ENCODE measurements at regions not wholly inside any gene's neighbourhood (a gene's known extent, or its start where the extent isn't known, plus 50 kb on each side); places are given as distances from the start of the nearest gene placed in this dataset.

- Histone ChIP-seq H4K20me1 (ENCODE audit: insufficient read depth, low read depth, low read length) (no peaks in the 10 kb centered on the region), H3K9me3 (ENCODE audit: low read length) (peaks cover 20% of the 10 kb centered on the region), H3K27me3 (ENCODE audit: low read length) (no peaks in the 10 kb centered on the region), H3K4me2 (ENCODE audit: low read depth, low read length, poor library complexity, severe bottlenecking) (no peak overlapping the region), H3K4me1 (ENCODE audit: low read length) (no peaks in the 10 kb centered on the region), H3K9ac (ENCODE audit: low read length) (no peak overlapping the region), H3K79me2 (ENCODE audit: low read length) (no peaks in the 10 kb centered on the region), H3K36me3 (ENCODE audit: insufficient read depth, low read length) (no peaks in the 10 kb centered on the region), H3K9me2 (replicated peaks; ENCODE audit: insufficient read depth, low read length) (no peaks in the 10 kb centered on the region), H3K4me3 (ENCODE audit: low read length) (no peak overlapping the region), H3K27ac (ENCODE audit: low read length) (no peak overlapping the region), H2AFZ (ENCODE audit: low read length) (no peak overlapping the region)
- DNase-seq, result no peak
Observed at GRCh38 chr1:79369091-79369490, 362.6 kb upstream of the ADGRL4 start.

GRCh38 chr1:79364896-79365295 lies 358.4 kb upstream of the ADGRL4 start:
- H3K27ac ChIP-seq (ENCODE audit: low read length), result no peak overlapping the region
- no peak overlapping the region for H2AFZ ChIP-seq (ENCODE audit: low read length)
- no peaks in the 10 kb centered on the region for H3K36me3 ChIP-seq (ENCODE audit: insufficient read depth, low read length)
- H3K9ac ChIP-seq (ENCODE audit: low read length), result no peak overlapping the region
- H3K79me2 ChIP-seq (ENCODE audit: low read length), result no peaks in the 10 kb centered on the region
- H3K4me1 ChIP-seq (ENCODE audit: low read length), result no peaks in the 10 kb centered on the region
- no peaks in the 10 kb centered on the region for H3K27me3 ChIP-seq (ENCODE audit: low read length)
- H3K4me3 ChIP-seq (ENCODE audit: low read length), result no peak overlapping the region
- H3K4me2 ChIP-seq (ENCODE audit: low read depth, low read length, poor library complexity, severe bottlenecking), result no peak overlapping the region
- peaks cover 8% of the 10 kb centered on the region for H3K9me3 ChIP-seq (ENCODE audit: low read length)
- no peaks in the 10 kb centered on the region for H4K20me1 ChIP-seq (ENCODE audit: insufficient read depth, low read depth, low read length)
- H3K9me2 ChIP-seq (replicated peaks; ENCODE audit: insufficient read depth, low read length), result no peaks in the 10 kb centered on the region
- DNase-seq, result no peak

- no peaks in the 10 kb centered on the region for H3K4me1 ChIP-seq (ENCODE audit: low read length)
- no peak overlapping the region for H3K4me3 ChIP-seq (ENCODE audit: low read length)
- no peaks in the 10 kb centered on the region for H3K9me2 ChIP-seq (replicated peaks; ENCODE audit: insufficient read depth, low read length)
- no peaks in the 10 kb centered on the region for H3K79me2 ChIP-seq (ENCODE audit: low read length)
- H3K9me3 ChIP-seq (ENCODE audit: low read length), result peaks cover 5% of the 10 kb centered on the region; the same call in 1 of the 2 replicates
- H3K9ac ChIP-seq (ENCODE audit: low read length), result no peak overlapping the region
- no peaks in the 10 kb centered on the region for H3K36me3 ChIP-seq (ENCODE audit: insufficient read depth, low read length)
- DNase-seq, result no peak
- H3K4me2 ChIP-seq (ENCODE audit: low read depth, low read length, poor library complexity, severe bottlenecking), result no peak overlapping the region
- H2AFZ ChIP-seq (ENCODE audit: low read length), result no peak overlapping the region
- no peak overlapping the region for H3K27ac ChIP-seq (ENCODE audit: low read length)
- H4K20me1 ChIP-seq (ENCODE audit: insufficient read depth, low read depth, low read length), result no peaks in the 10 kb centered on the region
- no peaks in the 10 kb centered on the region for H3K27me3 ChIP-seq (ENCODE audit: low read length)
Observed at GRCh38 chr1:79363430-79363829, 356.9 kb upstream of the ADGRL4 start.

GRCh38 chr1:79362470-79362869 lies 355.9 kb upstream of the ADGRL4 start:
- H3K79me2 ChIP-seq (ENCODE audit: low read length), result no peaks in the 10 kb centered on the region
- H3K9ac ChIP-seq (ENCODE audit: low read length), result no peak overlapping the region
- no peaks in the 10 kb centered on the region for H3K27me3 ChIP-seq (ENCODE audit: low read length)
- H3K4me1 ChIP-seq (ENCODE audit: low read length), result no peaks in the 10 kb centered on the region
- no peak overlapping the region for H2AFZ ChIP-seq (ENCODE audit: low read length)
- H3K9me3 ChIP-seq (ENCODE audit: low read length), result peaks cover 5% of the 10 kb centered on the region; the same call in 1 of the 2 replicates
- H4K20me1 ChIP-seq (ENCODE audit: insufficient read depth, low read depth, low read length), result no peaks in the 10 kb centered on the region
- no peaks in the 10 kb centered on the region for H3K36me3 ChIP-seq (ENCODE audit: insufficient read depth, low read length)
- no peak for DNase-seq
- H3K27ac ChIP-seq (ENCODE audit: low read length), result no peak overlapping the region
- H3K4me2 ChIP-seq (ENCODE audit: low read depth, low read length, poor library complexity, severe bottlenecking), result no peak overlapping the region
- no peak overlapping the region for H3K4me3 ChIP-seq (ENCODE audit: low read length)
- H3K9me2 ChIP-seq (replicated peaks; ENCODE audit: insufficient read depth, low read length), result no peaks in the 10 kb centered on the region

GRCh38 chr1:79355090-79355489 lies 348.6 kb upstream of the ADGRL4 start:
- Histone ChIP-seq H2AFZ (ENCODE audit: low read length) (no peak overlapping the region), H3K36me3 (ENCODE audit: insufficient read depth, low read length) (no peaks in the 10 kb centered on the region), H3K9me2 (replicated peaks; ENCODE audit: insufficient read depth, low read length) (no peaks in the 10 kb centered on the region)

GRCh38 chr1:79353224-79353623 lies 346.7 kb upstream of the ADGRL4 start:
- DNase-seq, result peak; percentile 43
- Histone ChIP-seq H2AFZ (ENCODE audit: low read length) (no peak overlapping the region), H3K4me2 (ENCODE audit: low read depth, low read length, poor library complexity, severe bottlenecking) (no peak overlapping the region)

More at GRCh38 chr1:79355090-79355489, 348.6 kb upstream of the ADGRL4 start:
- H3K4me3 ChIP-seq (ENCODE audit: low read length), result no peak overlapping the region
- H4K20me1 ChIP-seq (ENCODE audit: insufficient read depth, low read depth, low read length), result no peaks in the 10 kb centered on the region
- H3K9ac ChIP-seq (ENCODE audit: low read length), result no peak overlapping the region
- no peaks in the 10 kb centered on the region for H3K9me3 ChIP-seq (ENCODE audit: low read length)
- no peaks in the 10 kb centered on the region for H3K79me2 ChIP-seq (ENCODE audit: low read length)
- no peak for DNase-seq
- H3K27ac ChIP-seq (ENCODE audit: low read length), result no peak overlapping the region
- no peaks in the 10 kb centered on the region for H3K27me3 ChIP-seq (ENCODE audit: low read length)
- no peak overlapping the region for H3K4me2 ChIP-seq (ENCODE audit: low read depth, low read length, poor library complexity, severe bottlenecking)
- no peaks in the 10 kb centered on the region for H3K4me1 ChIP-seq (ENCODE audit: low read length)

GRCh38 chr1:79326875-79327274 lies 320.3 kb upstream of the ADGRL4 start:
- Histone ChIP-seq H3K9ac (ENCODE audit: low read length) (no peak overlapping the region), H3K4me3 (ENCODE audit: low read length) (no peak overlapping the region), H2AFZ (ENCODE audit: low read length) (no peak overlapping the region), H3K9me2 (replicated peaks; ENCODE audit: insufficient read depth, low read length) (no peaks in the 10 kb centered on the region), H3K27me3 (ENCODE audit: low read length) (no peaks in the 10 kb centered on the region), H3K9me3 (ENCODE audit: low read length) (peaks cover 31% of the 10 kb centered on the region), H3K79me2 (ENCODE audit: low read length) (no peaks in the 10 kb centered on the region), H4K20me1 (ENCODE audit: insufficient read depth, low read depth, low read length) (no peaks in the 10 kb centered on the region), H3K27ac (ENCODE audit: low read length) (no peak overlapping the region), H3K4me2 (ENCODE audit: low read depth, low read length, poor library complexity, severe bottlenecking) (no peak overlapping the region), H3K4me1 (ENCODE audit: low read length) (no peaks in the 10 kb centered on the region), H3K36me3 (ENCODE audit: insufficient read depth, low read length) (no peaks in the 10 kb centered on the region)
- DNase-seq, result no peak

More at GRCh38 chr1:79353224-79353623, 346.7 kb upstream of the ADGRL4 start:
- no peaks in the 10 kb centered on the region for H3K9me2 ChIP-seq (replicated peaks; ENCODE audit: insufficient read depth, low read length)
- H3K36me3 ChIP-seq (ENCODE audit: insufficient read depth, low read length), result no peaks in the 10 kb centered on the region
- no peak overlapping the region for H3K27ac ChIP-seq (ENCODE audit: low read length)
- no peaks in the 10 kb centered on the region for H3K27me3 ChIP-seq (ENCODE audit: low read length)
- no peak overlapping the region for H3K4me3 ChIP-seq (ENCODE audit: low read length)
- no peaks in the 10 kb centered on the region for H3K9me3 ChIP-seq (ENCODE audit: low read length)
- no peaks in the 10 kb centered on the region for H4K20me1 ChIP-seq (ENCODE audit: insufficient read depth, low read depth, low read length)
- no peak overlapping the region for H3K9ac ChIP-seq (ENCODE audit: low read length)
- no peaks in the 10 kb centered on the region for H3K4me1 ChIP-seq (ENCODE audit: low read length)
- H3K79me2 ChIP-seq (ENCODE audit: low read length), result no peaks in the 10 kb centered on the region

GRCh38 chr1:79325705-79326104 lies 319.2 kb upstream of the ADGRL4 start:
- H3K9me3 ChIP-seq (ENCODE audit: low read length), result peaks cover 28% of the 10 kb centered on the region
- no peaks in the 10 kb centered on the region for H4K20me1 ChIP-seq (ENCODE audit: insufficient read depth, low read depth, low read length)
- no peak overlapping the region for H3K4me2 ChIP-seq (ENCODE audit: low read depth, low read length, poor library complexity, severe bottlenecking)
- no peaks in the 10 kb centered on the region for H3K27me3 ChIP-seq (ENCODE audit: low read length)
- no peak overlapping the region for H3K27ac ChIP-seq (ENCODE audit: low read length)
- H3K36me3 ChIP-seq (ENCODE audit: insufficient read depth, low read length), result no peaks in the 10 kb centered on the region
- no peaks in the 10 kb centered on the region for H3K4me1 ChIP-seq (ENCODE audit: low read length)
- no peak overlapping the region for H2AFZ ChIP-seq (ENCODE audit: low read length)
- no peak for DNase-seq
- no peak overlapping the region for H3K4me3 ChIP-seq (ENCODE audit: low read length)
- H3K79me2 ChIP-seq (ENCODE audit: low read length), result no peaks in the 10 kb centered on the region
- no peaks in the 10 kb centered on the region for H3K9me2 ChIP-seq (replicated peaks; ENCODE audit: insufficient read depth, low read length)
- H3K9ac ChIP-seq (ENCODE audit: low read length), result no peak overlapping the region

GRCh38 chr1:79325126-79325525 lies 318.6 kb upstream of the ADGRL4 start:
- Histone ChIP-seq H4K20me1 (ENCODE audit: insufficient read depth, low read depth, low read length) (no peaks in the 10 kb centered on the region), H3K4me2 (ENCODE audit: low read depth, low read length, poor library complexity, severe bottlenecking) (no peak overlapping the region), H3K27ac (ENCODE audit: low read length) (no peak overlapping the region), H3K9me3 (ENCODE audit: low read length) (peaks cover 28% of the 10 kb centered on the region), H2AFZ (ENCODE audit: low read length) (no peak overlapping the region), H3K4me1 (ENCODE audit: low read length) (no peaks in the 10 kb centered on the region), H3K27me3 (ENCODE audit: low read length) (no peaks in the 10 kb centered on the region), H3K9me2 (replicated peaks; ENCODE audit: insufficient read depth, low read length) (no peaks in the 10 kb centered on the region), H3K79me2 (ENCODE audit: low read length) (no peaks in the 10 kb centered on the region), H3K36me3 (ENCODE audit: insufficient read depth, low read length) (no peaks in the 10 kb centered on the region), H3K9ac (ENCODE audit: low read length) (no peak overlapping the region), H3K4me3 (ENCODE audit: low read length) (no peak overlapping the region)
- no peak for DNase-seq
